ENCODE measurements at regions not wholly inside any gene's neighbourhood (a gene's known extent, or its start where the extent isn't known, plus 50 kb on each side); places are given as distances from the start of the nearest gene placed in this dataset.

DNA sequence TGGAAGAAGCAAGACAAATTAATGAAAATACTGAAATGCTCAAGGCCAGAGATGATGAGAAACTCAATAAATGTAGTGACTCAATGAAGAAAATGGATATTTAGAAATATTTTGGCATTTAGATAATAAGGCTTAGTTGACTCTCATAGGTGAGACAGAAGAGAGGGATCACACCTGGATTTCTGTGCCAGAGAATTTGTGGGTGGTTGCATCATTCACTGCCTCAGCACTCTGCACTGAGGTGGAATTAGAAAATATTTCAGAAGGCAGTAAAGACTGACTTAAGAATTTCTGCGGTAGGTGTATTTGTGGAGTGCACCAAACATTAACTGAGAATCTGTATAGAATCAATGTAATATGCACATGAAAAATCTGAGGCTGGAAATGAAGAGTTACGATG is 848.3 kb upstream of the PCDH9 start:
- no peak for DNase-seq

DNA sequence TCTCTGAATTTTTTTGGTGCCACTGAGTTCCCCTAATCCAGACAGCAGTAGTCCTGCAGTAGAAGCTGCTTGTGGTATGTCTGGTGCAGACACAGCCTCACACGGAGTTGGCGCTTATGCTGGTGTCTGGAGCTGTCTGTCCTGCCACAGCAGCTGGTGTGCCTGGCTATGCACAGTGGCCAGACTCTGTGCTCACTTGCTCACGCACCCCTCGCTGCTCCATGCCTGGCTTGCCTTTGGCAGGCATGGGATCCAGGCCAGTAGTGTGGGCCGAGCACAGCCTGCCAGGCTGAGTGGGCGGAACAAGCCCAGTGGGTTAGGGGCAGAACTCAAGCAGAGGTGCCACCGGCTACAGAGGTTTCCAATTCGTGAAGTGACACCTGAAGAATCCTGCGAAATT is 845.9 kb upstream of the PCDH9 start:
- DNase-seq = no peak

DNA sequence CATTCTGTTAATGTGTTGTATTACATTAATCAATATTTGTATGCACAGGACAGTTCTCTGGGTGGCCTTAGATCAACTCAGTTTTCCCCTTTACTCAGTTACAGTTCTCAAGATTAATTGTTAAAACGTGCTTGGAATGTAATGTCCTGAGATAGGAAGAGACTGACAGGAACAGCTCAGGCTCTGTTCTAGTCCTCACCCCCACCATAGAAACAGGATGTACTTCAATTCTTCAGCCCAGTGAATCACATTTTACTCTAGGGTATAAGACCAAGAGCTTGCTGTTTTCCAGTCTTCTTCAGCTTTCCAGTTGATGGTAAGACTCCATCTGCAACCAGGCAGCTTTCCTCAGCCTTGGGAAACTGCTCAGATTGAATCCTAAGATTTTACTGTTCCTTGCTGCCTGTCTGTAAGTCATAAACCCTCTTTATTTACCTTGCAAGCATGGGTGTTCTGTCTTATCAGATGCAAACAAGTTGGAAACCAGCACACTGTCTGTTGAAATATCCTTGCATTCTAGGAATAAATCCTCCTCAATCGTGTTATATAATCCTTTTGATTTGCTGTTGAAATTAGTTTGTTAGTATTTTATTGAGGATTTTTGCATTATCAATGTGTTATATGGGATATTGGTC is 836.9 kb upstream of the PCDH9 start:
- DNase-seq = no peak

DNA sequence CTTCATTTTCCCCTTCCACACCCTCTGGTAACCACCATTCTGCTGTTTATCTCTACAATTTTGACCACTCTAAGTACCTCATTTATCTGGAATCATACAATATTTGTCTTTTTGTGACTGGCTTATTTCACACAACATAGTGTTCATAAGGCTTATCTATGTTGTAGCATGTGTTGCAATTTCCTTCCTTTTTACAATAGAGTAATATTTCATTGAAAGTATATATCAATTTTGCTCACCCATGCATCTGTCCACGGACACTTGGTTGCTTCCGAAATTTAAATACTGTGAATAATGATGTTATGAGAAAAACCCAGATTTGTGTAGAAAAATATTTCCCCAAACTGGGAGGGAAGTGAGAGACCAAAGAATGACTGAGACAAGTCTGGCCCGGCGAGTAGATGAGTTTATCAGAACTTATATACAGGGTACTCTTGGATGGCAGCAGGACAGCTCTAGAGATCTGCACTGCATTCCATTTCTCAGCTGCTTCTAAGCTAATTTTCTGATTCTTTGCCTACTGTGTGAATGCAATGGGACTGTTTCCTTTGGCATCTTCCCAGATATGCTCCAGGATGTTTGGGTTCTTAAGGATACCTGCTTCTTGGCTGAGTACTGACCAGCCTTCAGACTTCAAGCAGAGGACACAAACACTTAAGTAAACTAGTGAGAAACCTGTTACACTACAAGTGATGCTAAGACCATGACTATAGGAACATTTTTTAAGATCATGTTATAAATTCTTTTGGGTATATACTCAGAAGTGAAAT is 834.0 kb upstream of the PCDH9 start:
- DNase-seq = no peak

DNA sequence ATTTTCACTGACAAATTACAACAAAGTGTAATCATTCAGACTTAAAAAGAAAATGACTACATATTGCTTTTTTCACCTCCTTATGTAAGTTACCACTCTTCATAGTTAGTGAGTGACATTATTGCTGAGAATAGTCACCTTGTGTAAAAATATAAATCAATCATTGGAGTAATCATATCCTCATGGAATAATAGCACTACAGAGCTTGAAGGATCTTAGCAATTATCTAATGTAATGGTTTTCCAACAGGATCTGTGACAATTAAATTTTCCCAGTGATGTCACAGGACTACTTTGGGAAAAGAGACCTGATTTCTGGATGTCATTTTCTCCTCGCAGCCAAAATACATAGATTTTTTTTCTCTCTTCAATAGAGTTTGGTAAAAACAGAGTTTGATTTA is 833.0 kb upstream of the PCDH9 start:
- DNase-seq = no peak

DNA sequence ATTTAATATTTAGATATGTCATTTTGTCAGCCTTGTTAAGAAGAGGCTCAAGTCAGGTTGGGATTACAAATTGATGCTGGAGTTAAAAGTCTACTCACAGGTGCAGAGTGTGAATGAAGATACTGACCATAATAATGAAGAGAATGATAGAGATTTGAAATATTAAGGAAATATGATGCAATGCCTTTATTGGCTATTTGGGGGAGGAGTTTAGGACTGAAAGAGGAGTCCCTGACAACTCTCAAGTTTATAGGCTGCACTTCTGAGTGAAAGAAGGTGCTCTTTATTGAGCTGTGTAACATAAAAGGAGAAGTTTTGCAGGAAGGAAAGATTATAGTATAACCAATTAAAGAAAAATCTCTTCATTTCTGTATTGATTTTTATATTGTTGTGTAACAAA is 827.7 kb upstream of the PCDH9 start:
- no peak for DNase-seq

DNA sequence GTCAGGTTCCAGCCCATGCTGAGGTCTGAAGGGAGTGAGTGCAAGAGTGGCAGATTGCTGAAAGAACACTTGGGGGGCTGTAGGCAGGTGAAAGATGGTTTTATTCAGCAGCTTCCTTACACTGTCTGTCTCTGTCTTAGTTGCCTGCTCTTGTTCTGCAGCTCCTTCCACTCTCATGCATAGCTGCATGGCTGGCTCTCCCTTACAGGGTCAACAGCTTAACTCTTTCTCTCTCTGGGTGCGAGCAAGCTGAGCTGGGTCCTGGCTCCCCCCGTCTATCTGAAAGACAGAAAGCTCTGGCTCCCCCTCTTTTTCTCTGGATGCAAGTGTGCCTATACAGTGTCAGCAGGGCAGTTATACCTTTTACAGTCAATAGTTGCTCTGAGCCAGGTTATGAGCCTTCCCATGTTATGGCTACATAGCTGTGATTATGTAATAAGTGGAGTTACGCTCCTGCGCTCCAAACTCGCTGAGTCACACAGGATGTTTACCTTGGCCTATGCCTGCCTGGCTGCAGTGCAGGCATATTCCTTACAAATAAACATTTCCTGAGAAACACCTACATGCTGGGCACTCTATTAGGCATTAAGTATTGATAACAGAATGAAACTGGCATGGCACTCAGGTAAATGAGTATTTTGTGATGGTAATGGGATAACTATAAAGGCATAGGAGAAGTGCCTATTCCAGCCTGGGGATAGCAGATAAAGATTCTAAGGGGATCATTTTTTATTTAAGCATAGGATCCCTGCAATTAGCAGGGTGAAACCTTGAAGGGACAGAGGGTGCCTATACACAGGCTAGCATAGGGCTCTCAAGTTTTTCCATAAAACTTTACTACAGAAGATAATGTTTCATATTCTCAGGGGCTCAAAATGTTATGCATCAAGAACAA is 826.9 kb upstream of the PCDH9 start:
- DNase-seq = no peak

DNA sequence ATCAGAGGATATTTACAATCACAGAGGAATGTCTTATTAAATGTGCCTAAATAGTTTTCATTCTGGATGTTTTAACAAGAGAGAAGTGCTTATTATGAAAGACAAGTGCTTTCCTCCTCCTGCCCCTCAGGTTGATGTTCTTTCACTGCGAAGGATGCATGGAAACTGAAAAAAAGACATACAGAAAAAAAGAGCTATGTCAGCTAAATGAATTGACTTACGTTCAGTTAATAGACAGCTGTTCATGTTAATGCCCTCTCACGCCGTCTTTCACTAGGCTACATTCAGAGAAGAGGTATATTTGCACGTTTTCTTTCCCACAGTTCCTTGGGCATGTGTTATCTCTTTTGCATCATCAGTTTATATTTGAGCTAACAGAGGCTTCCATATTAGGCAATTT is 821.8 kb upstream of the PCDH9 start:
- no peak for DNase-seq

DNA sequence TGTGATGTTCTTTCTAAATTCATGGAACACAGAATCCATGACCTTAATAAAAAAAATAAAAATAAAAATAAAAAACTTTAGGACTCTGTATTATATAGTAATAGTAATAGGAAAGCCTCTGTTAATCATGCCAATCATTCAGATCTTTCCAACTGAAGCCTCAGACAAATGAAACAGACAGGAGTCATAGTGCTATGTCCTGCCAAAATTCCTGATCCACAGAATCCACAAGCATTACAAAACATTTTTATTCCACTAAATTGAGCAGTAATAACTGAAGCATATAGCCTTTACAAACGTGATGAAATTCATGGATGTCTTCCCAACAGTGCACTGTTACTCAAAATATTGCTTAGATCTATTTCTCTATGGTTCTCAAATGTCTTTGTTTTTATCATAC is 820.6 kb upstream of the PCDH9 start:
- DNase-seq = no peak

DNA sequence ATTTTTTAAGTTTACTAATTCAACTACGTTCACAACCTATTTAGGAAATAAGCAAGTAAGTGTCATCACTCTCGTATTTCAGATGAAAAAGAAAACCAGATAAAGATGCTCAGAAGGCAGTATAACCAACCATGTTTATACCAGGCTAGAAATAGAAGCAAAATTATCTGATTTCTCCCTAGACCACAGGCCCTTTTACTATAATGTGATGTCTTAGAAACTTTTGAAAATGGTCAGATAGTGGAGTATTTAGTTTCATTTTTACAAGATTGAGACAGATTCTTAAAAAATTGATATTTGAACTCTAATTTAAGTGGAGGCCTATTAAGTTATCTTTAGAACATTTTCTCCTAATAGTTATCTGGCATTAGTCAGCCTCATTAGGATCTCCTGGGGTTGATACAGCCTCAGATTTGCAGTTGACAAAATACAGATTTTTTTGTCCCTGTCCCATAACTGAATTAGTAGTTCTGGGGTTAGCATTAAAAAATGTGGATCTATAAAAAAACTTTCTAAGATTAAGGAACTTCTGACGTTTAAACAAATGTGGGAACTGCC is 818.7 kb upstream of the PCDH9 start:
- DNase-seq = no peak

DNA sequence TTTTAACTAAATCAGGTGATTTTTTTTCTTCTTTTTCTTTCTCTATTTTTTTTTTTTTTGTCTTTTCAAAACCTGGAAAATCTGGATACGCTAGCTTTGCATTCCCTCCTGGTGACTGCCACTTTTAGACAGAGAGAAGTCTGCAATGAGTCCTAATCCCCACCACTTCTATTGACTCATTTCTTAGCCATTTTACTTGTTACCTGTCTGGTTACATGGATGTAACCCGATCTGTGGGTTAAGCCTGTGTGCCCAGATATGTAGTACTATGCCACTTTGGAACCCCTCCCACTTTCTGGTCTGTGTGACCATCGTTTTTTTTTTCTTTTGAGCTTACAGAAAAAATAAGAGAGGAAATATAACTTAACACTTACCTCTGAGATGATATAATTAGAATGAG is 817.8 kb upstream of the PCDH9 start:
- no peak for DNase-seq

DNA sequence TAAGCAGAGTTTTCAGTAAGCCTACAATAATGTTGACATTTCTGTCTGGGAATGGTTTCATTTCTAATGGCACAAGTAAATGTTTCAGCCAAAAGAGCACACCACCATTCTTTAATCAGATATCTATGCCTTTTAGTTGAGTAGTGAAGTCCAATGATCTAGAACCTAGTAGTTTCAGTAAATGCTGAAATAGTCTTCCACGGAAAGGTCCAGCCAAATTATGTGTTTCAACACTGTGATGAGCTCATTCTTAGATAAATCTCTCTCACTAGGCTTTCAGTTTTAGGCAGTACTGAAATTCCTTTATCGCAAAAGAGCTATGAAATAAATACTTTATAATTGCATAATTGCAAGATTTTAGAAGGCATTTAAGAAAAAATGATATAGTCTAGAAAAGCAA is 816.8 kb upstream of the PCDH9 start:
- DNase-seq = no peak

DNA sequence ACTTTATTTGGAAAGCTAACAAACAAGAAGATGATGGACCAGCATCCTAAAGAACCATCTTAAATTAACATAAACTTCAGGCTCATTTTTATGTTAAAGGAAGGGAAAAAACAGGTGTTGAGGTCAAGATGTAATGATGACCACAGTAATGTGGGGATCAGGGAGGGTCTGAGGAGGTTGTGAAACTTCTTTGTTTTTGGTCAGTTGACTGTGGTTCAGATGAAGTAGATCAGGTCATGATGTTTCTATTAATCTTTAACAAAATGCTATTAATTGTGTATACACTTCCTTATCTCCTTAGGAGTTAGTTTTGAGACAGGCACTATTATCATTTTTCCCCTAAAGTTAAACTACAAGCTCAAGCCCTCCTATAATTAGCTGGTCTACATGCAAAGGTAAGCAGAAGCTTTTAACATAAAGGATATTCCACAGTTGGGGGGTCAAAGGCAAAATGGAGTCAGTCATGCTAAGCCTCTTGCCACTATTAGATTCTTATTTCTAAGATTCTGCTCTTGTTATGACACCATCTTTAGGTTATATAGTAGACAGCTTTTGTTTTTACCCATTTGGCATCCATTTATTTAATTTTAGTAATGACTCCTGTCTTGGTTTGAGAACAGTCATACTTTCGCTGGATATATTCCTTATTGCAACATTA is 800.1 kb upstream of the PCDH9 start:
- no peak for DNase-seq

DNA sequence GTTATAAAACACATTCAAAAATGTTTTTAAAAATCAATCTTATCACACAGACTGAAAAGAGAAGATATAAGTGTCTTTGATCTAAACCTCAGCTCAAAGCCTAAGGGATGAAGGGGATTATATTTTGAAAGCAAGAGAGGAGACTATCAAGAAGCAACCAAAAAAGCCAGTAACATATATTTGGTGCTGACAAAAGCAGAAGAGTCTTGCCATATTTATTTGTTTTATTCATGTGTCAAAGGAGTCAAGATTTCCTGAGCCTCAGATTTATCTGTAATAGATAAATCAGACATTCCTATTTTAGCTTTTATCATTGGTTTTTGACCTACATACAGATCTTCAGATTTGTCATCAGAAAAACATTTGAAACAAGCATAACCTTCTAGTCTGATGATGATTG is 798.6 kb upstream of the PCDH9 start:
- no peak for DNase-seq

DNA sequence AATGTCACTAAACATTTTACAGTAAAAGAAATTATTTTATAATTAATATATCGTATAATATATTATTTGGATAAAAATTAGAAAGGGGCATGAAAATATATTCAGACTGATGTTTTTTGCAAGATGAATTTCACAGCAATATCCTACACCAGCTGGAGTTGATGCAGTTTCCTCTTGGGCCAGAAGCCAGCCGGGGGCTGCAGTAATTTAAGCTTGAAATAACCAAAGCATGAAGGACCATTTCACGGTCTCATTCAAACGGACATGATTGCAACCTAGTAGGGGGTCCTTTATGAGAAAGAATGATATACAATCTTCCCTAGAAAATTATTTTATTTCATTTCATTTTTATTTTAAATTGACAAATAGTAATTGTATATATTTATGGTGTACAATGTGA is 797.2 kb upstream of the PCDH9 start:
- no peak for DNase-seq

DNA sequence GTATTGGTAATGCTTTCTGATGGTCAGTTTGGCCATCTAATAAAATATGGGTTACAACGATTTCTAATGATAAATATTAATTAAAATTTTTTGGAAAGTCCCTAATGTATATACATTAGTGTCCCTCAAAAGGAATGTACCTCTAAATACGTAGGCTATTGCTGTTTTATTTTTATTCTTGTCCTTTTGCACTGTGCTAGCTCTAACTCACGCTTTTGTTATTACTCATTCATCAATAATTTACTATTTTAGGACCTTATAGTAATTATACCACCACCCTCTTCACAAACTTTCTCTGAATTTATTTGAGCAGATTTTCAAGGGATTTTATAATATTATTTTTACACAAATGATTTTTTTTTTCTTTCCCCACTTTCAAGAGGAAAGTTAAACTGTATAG is 795.9 kb upstream of the PCDH9 start:
- no peak for DNase-seq

DNA sequence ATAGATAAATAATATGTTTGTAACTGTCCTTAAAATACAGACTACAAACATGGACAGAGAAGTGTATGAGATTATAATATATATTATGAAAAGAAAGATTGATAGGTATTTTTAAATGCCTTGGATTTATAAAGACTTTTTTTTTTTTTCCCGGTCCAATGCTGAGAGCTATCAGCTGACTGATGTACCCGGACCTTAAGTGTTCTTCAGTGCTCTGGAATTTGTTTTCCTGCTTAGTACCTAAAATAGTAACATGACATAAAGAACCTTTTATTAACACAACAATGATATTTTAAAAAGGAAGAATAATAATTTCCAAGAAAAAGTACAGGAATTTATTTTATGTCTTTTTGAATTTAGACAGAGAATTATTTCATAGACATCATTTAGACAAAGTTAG is 795.5 kb upstream of the PCDH9 start:
- no peak for DNase-seq

DNA sequence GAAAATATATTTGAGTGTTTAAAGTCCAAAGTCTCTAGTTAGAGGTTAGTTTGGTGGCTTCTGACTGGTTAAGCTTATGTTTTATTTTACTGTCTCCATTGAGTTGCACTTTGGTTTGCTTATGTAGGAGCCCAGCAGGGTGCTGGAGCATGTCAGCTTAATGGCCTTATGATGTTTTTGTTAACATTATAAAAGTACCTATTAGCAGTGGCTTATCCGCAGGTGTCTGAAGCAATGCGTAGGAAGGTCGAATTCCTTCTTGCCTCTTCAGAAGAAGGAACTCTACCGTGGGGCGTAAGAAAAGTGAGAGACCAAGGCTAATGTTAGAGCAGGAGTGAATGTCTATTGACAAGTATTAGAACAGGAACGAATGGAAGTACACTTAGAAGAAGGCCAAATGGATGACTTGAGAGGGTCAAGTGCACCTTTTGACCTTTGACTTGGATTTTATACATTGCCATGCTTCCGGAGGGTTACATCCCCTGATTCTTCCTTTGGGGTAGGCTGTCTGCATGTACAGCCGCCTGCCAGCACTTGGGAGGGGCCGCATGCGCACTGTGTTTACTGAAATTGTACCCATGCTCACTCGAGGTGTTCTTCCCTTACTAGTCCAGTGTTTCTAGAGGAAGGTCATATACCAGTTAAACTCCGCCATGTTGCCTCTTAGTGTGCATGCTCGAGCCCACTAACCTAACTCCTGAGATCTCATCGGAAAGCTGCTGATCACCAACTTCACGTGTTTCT is 793.9 kb upstream of the PCDH9 start:
- DNase-seq = no peak

DNA sequence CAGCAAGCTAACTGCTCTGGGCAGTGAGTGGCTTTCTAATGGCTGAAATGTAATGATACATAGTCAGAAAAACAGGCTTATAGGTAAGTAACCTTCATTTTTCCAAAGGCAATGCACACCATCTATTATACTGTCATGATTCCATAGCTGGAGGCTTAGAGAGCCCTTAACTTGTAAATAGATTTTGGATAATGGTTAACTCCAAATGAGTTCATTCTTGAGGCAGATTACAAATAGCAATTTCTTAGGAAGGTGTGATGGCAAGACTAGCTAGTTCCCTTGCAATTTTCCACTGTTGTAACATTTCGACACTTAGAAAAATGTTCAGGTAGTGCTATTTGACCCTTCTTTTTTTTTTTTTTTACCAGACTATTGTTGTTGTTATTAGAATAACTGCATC is 789.8 kb upstream of the PCDH9 start:
- DNase-seq = no peak

DNA sequence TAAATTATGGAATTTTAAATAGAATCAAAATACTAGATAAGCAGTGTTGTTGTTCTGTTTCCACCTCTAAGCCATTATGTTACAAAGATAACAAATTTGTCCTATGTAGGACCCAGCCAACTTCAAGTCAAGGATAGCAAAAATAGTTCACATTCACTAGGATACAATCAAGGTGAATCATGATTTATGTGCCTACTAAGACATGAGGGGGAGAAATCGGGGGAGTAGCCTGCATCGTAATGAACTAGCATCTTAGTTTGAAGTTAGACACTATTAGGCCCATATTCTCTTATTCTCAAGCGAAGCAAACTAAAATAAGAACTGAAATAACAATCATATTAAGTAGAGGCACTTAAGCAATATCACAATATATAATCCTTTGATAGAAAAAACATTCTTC is 779.4 kb upstream of the PCDH9 start:
- no peak for DNase-seq

DNA sequence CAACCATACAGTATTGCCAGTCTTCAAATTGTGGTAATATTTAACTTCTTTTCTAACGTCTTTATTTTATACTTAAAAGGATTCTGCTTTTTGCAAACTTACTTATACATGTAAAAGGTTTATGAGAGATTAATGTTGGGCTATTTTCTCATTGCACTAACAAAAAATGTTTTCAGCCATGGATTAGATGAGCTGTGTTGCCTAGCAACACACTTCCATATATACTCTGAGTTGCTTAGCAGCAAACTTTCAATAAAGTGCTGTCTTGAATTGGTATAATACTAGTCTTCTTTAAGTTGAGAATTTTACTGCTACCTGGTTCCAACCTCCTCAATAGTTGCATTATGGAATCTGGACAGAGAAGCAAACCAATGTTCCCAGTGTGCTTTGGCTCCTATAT is 777.4 kb upstream of the PCDH9 start:
- no peak for DNase-seq

DNA sequence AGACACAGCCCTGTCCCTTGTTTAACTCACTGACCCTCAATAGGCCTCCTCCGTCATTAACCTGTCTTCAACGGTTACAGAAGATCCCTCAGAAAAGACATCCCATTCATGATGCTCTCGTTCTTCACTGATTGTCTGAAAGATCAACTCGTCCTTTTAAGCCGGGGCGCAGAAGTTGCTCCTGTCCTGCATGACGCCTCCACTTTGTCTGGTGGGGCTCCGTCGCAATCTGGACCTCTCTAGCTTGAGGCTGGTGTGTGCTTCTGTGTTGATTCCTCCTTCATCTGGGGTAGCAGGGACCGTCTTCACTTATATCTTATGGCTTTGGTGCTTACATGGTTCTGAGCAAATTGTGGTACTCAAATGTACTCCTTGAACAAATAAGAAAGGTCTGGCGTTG is 766.0 kb upstream of the PCDH9 start:
- no peak for DNase-seq

All from left hindlimb (tissue), 1 donor.